C4-2B (cell line): ENCODE measurements at regions not wholly inside any gene's neighbourhood (a gene's known extent, or its start where the extent isn't known, plus 50 kb on each side); places are given as distances from the start of the nearest gene placed in this dataset.

Experiments used
- H3K27ac ChIP-seq: fragments of 450-650 bp; 2 replicates; pipeline ENCODE4 v1.5.1; 2017
- ZFX ChIP-seq: fragments of 450-650 bp; IDR thresholded peaks from 2 replicates; pipeline ENCODE4 v1.6.1; 2017
- TF ChIP-seq, protein P1 (sequence below): fragments of 450-650 bp; conservative IDR thresholded peaks from 2 replicates; pipeline ENCODE4 v1.5.1; 2017; ENCODE audit warnings: mild to moderate bottlenecking

GRCh38 chr5:155481182-155481581, 467.6 kb downstream of the KIF4B start:
- H3K27ac ChIP-seq, result no peak overlapping the region
- TF ChIP-seq, protein P1, sequence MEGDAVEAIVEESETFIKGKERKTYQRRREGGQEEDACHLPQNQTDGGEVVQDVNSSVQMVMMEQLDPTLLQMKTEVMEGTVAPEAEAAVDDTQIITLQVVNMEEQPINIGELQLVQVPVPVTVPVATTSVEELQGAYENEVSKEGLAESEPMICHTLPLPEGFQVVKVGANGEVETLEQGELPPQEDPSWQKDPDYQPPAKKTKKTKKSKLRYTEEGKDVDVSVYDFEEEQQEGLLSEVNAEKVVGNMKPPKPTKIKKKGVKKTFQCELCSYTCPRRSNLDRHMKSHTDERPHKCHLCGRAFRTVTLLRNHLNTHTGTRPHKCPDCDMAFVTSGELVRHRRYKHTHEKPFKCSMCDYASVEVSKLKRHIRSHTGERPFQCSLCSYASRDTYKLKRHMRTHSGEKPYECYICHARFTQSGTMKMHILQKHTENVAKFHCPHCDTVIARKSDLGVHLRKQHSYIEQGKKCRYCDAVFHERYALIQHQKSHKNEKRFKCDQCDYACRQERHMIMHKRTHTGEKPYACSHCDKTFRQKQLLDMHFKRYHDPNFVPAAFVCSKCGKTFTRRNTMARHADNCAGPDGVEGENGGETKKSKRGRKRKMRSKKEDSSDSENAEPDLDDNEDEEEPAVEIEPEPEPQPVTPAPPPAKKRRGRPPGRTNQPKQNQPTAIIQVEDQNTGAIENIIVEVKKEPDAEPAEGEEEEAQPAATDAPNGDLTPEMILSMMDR, result no peak
- TF ChIP-seq ZFX, result no peak

- no peak overlapping the region for H3K27ac ChIP-seq
- TF ChIP-seq, protein P1, result no peak
- TF ChIP-seq ZFX, result no peak
Measured at GRCh38 chr5:155482428-155482827, 468.9 kb downstream of the KIF4B start.

DNA sequence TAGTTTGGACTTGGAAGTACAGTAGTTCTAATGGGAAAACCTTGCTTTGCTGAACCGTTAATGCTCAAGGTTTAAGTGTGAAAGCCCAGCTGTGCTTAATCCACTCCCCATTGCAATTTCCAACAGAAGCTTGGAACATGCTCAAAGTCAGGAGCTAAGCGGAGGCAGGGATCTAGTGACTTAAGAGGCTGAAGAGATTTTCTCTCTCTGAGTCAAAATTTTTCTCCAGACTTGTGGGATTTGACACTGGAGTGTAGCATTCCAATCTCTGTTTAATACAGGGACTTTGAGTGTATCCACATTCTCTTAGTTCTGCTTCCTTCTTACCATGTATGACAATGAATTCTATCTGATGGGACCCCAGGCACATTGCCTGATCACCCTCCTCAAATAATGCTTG, 471.8 kb downstream of the KIF4B start:
- H3K27ac ChIP-seq, result no peak overlapping the region
- TF ChIP-seq ZFX, result no peak
- TF ChIP-seq, protein P1, result no peak

GRCh38 chr5:155489949-155490348, 476.4 kb downstream of the KIF4B start:
- no peak overlapping the region for H3K27ac ChIP-seq
- TF ChIP-seq, protein P1, result no peak
- no peak for TF ChIP-seq ZFX

GRCh38 chr5:155492191-155492590, 478.6 kb downstream of the KIF4B start:
- H3K27ac ChIP-seq, result no peak overlapping the region
- TF ChIP-seq ZFX, result no peak
- TF ChIP-seq, protein P1, result no peak

DNA sequence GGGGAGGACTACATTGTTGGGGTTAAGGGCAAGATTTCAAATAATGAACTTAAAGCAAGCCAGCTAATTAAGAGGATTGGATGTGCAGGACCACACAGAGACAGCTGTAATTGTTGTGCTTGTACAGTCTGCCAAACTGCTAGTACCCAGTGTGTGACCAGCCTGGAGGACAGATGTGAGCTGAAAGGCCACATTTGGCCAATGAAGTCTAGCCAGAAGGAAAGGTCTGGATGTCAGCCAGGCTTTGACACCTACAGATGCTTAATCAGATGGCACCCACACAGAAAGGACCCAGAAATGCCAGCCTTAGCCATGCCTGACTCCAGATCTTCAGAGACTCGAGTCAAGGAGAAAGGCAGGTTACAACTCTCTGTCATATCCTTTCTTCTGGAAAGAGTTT, 491.1 kb downstream of the KIF4B start:
- TF ChIP-seq ZFX, result no peak
- TF ChIP-seq, protein P1, result no peak
- no peak overlapping the region for H3K27ac ChIP-seq

- TF ChIP-seq, protein P1, result no peak
- TF ChIP-seq ZFX, result no peak
- H3K27ac ChIP-seq, result no peak overlapping the region
Measured at GRCh38 chr5:155507363-155507762, 493.8 kb downstream of the KIF4B start.
